Keratinocyte (primary cell): ENCODE measurements at regions not wholly inside any gene's neighbourhood (a gene's known extent, or its start where the extent isn't known, plus 50 kb on each side); places are given as distances from the start of the nearest gene placed in this dataset.

Experiments
- EZH2 ChIP-seq: IDR thresholded peaks from one replicate; pipeline ENCODE4 v1.6.1; 2012; ENCODE audit warnings: inconsistent platforms, mild to moderate bottlenecking, low read length, moderate library complexity
- TF ChIP-seq, protein P1 (sequence below), 3 experiments: IDR thresholded peaks in 1 of 3; conservative IDR thresholded peaks in 1 of 3; optimal IDR thresholded peaks in 1 of 3; 2 replicates in 2 of 3; 3 replicates in 1 of 3; pipeline versions ENCODE3 to v1.5.1; 2011; ENCODE audit warnings: low read length in 3 of 3, mild to moderate bottlenecking in 3 of 3, moderate library complexity in 2 of 3, control low read depth in 1 of 3, inconsistent platforms in 1 of 3; ENCODE audit not compliant: insufficient read depth in 2 of 3; ENCODE audit errors: extremely low read depth in 1 of 3

DNA sequence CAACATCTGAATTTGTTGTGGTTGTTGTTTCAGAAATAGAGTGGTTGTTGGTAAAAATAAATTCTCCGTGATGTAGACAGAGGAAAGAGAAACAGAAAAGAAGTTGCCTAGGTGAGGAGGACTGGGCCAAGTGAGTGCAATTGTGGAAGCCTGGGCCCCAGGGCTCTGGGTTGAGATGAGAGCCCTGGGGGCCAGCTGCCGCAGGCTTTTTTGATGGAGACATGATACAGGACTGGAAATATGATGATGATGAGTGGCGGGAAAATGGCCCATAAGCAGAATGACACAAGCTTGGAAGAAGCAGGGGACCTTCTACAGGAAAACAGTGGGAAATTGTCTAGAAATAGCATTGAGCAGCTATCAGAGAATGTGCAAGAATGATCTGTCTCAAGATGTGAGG, 181.8 kb downstream of the TDRD15 start:
- TF ChIP-seq, protein P1, sequence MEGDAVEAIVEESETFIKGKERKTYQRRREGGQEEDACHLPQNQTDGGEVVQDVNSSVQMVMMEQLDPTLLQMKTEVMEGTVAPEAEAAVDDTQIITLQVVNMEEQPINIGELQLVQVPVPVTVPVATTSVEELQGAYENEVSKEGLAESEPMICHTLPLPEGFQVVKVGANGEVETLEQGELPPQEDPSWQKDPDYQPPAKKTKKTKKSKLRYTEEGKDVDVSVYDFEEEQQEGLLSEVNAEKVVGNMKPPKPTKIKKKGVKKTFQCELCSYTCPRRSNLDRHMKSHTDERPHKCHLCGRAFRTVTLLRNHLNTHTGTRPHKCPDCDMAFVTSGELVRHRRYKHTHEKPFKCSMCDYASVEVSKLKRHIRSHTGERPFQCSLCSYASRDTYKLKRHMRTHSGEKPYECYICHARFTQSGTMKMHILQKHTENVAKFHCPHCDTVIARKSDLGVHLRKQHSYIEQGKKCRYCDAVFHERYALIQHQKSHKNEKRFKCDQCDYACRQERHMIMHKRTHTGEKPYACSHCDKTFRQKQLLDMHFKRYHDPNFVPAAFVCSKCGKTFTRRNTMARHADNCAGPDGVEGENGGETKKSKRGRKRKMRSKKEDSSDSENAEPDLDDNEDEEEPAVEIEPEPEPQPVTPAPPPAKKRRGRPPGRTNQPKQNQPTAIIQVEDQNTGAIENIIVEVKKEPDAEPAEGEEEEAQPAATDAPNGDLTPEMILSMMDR (optimal IDR thresholded peaks at IDR 0.05 in 1 of 3, IDR thresholded peaks at IDR 0.05 in 1 of 3, conservative IDR thresholded peaks at IDR 0.05 in 1 of 3; ENCODE audit: extremely low read depth in 1 of 3, insufficient read depth in 2 of 3, low read length in 3 of 3): no peak
- TF ChIP-seq EZH2: no peak
